IMR-90 (cell line): ENCODE measurements at regions not wholly inside any gene's neighbourhood (a gene's known extent, or its start where the extent isn't known, plus 50 kb on each side); places are given as distances from the start of the nearest gene placed in this dataset.

Source experiments
- ATAC-seq: fragments of 200-7000 bp; cut with Tn5 transposase; 2 replicates; pipeline ENCODE4 v1.9.1; 2020; ENCODE audit warnings: low read depth, mild to moderate bottlenecking, moderate library complexity
- BruUV-seq: library from RNA; stranded (reverse); fragments of 400-500 nt; replicated peaks from 2 replicates; lab custom pipeline; 2021; lab: Mats Ljungman, UMichigan
- CTCF ChIA-PET: fragments of 300-600 bp; formaldehyde crosslinking; extraction: SDS; loops from one replicate; lab custom pipeline; 2021; ENCODE audit warnings: antibody characterized with exemption; lab: Yijun Ruan, JAX
- POLR2A ChIA-PET: fragments of 300-600 bp; sonication (Branson Sonifier 250); formaldehyde crosslinking; loops from one replicate; lab custom pipeline; 2022; ENCODE audit warnings: antibody characterized with exemption; ENCODE audit not compliant: unreplicated experiment; lab: Charles Lee
- DNase-seq: peaks from one replicate; pipeline ENCODE4 v3.0.0; 2013
- H2AFZ ChIP-seq: replicated peaks from 2 replicates; pipeline ENCODE3; 2013; ENCODE audit warnings: low read length, mild to moderate bottlenecking; ENCODE audit not compliant: poor library complexity
- H2AK5ac ChIP-seq: 2 replicates; pipeline ENCODE4 v1.6.1; 2013; ENCODE audit warnings: low read depth, low read length, inconsistent platforms
- H2AK9ac ChIP-seq: replicated peaks from 2 replicates; pipeline ENCODE3; 2013; ENCODE audit warnings: mild to moderate bottlenecking, low read depth, low read length, moderate library complexity; ENCODE audit not compliant: poor library complexity
- H2BK120ac ChIP-seq: 2 replicates; pipeline ENCODE4 v1.6.1; 2013; ENCODE audit warnings: low read depth, low read length, inconsistent platforms
- H2BK15ac ChIP-seq: 3 replicates; pipeline ENCODE4 v1.6.1; 2013; ENCODE audit warnings: low read depth, low read length, inconsistent platforms
- H2BK20ac ChIP-seq: 2 replicates; pipeline ENCODE4 v1.6.1; 2013; ENCODE audit warnings: low read depth, mild to moderate bottlenecking, inconsistent platforms, low read length, moderate library complexity
- H2BK5ac ChIP-seq: 2 replicates; pipeline ENCODE4 v1.6.1; 2013; ENCODE audit warnings: mild to moderate bottlenecking, low read depth, low read length, inconsistent platforms; ENCODE audit not compliant: poor library complexity, severe bottlenecking
- H3K14ac ChIP-seq: replicated peaks from 2 replicates; pipeline ENCODE4 v1.6.1; 2013; ENCODE audit warnings: low read depth, low read length, inconsistent platforms
- H3K18ac ChIP-seq: 2 replicates; pipeline ENCODE4 v1.6.1; 2013; ENCODE audit warnings: low read depth, low read length, control low read depth
- H3K23ac ChIP-seq: 2 replicates; pipeline ENCODE4 v1.6.1; 2013; ENCODE audit warnings: low read depth, low read length, inconsistent platforms
- H3K27ac ChIP-seq: 2 replicates; pipeline ENCODE4 v1.5.1; 2013; ENCODE audit warnings: mild to moderate bottlenecking, control low read depth, low read length; ENCODE audit not compliant: insufficient read depth
- H3K27me3 ChIP-seq: 2 replicates; pipeline ENCODE4 v1.6.1; 2013; ENCODE audit warnings: low read length; ENCODE audit not compliant: control insufficient read depth, insufficient read depth
- H3K36me3 ChIP-seq: 2 replicates; pipeline ENCODE4 v1.6.1; 2013; ENCODE audit warnings: low read length, mixed read lengths; ENCODE audit not compliant: control insufficient read depth, insufficient read depth
- H3K4ac ChIP-seq: 2 replicates; pipeline ENCODE4 v1.6.1; 2013; ENCODE audit warnings: low read depth, low read length, inconsistent platforms
- H3K4me1 ChIP-seq: 2 replicates; pipeline ENCODE4 v1.6.1; 2013; ENCODE audit warnings: low read length, mixed read lengths; ENCODE audit not compliant: control insufficient read depth, insufficient read depth
- H3K4me2 ChIP-seq: 2 replicates; pipeline ENCODE4 v1.6.1; 2013; ENCODE audit warnings: low read depth, mild to moderate bottlenecking, control low read depth, low read length, moderate library complexity
- H3K4me3 ChIP-seq: 2 replicates; pipeline ENCODE4 v1.5.1; 2013; ENCODE audit warnings: low read depth, mild to moderate bottlenecking, control low read depth, low read length, moderate library complexity; ENCODE audit not compliant: insufficient read depth
- H3K56ac ChIP-seq: 2 replicates; pipeline ENCODE4 v1.6.1; 2013; ENCODE audit warnings: low read length, inconsistent platforms; ENCODE audit not compliant: insufficient read depth; ENCODE audit errors: extremely low read depth
- H3K79me1 ChIP-seq, 2 experiments: 2 replicates each; pipeline ENCODE4 v1.6.1; 2013; ENCODE audit warnings: low read length in 2 of 2, inconsistent platforms in 1 of 2, low read depth in 1 of 2
- H3K9ac ChIP-seq: 2 replicates; pipeline ENCODE4 v1.6.1; 2013; ENCODE audit warnings: low read depth, low read length, control low read depth
- H3K9me1 ChIP-seq: 2 replicates; pipeline ENCODE4 v1.6.1; 2013; ENCODE audit warnings: low read length, inconsistent platforms; ENCODE audit not compliant: insufficient read depth
- H3K9me3 ChIP-seq: 2 replicates; pipeline ENCODE4 v1.6.1; 2013; ENCODE audit warnings: low read length; ENCODE audit not compliant: control insufficient read depth, insufficient read depth
- H4K20me1 ChIP-seq: 2 replicates; pipeline ENCODE4 v1.6.1; 2013; ENCODE audit warnings: low read length, inconsistent platforms; ENCODE audit not compliant: insufficient read depth
- H4K5ac ChIP-seq: 2 replicates; pipeline ENCODE4 v1.6.1; 2013; ENCODE audit warnings: mild to moderate bottlenecking, low read depth, low read length, control low read depth
- H4K8ac ChIP-seq, 2 experiments: 2 replicates each; pipeline ENCODE4 v1.6.1; 2013; ENCODE audit warnings: low read depth in 2 of 2, low read length in 2 of 2, control low read depth in 1 of 2, inconsistent platforms in 1 of 2
- H4K91ac ChIP-seq: 2 replicates; pipeline ENCODE4 v1.6.1; 2013; ENCODE audit warnings: low read depth, low read length, inconsistent platforms; ENCODE audit not compliant: insufficient read depth
- BHLHE40 ChIP-seq: fragments of 150-350 bp; IDR thresholded peaks from 2 replicates; pipeline ENCODE4 v1.6.1; 2016; ENCODE audit warnings: mild to moderate bottlenecking, low read depth, low read length
- CEBPB ChIP-seq: IDR thresholded peaks from 2 replicates; pipeline ENCODE4 v1.6.1; 2012; ENCODE audit warnings: low read depth, low read length, improper control_type of control experiment
- CHD1 ChIP-seq: IDR thresholded peaks from 2 replicates; pipeline ENCODE4 v1.6.1; 2012; ENCODE audit warnings: low read depth, low read length, improper control_type of control experiment
- CTCF ChIP-seq: conservative IDR thresholded peaks from 2 replicates; pipeline ENCODE4 v1.5.1; 2012; ENCODE audit warnings: mild to moderate bottlenecking, low read depth, low read length, improper control_type of control experiment
- ELK1 ChIP-seq: fragments of 150-350 bp; IDR thresholded peaks from 2 replicates; pipeline ENCODE4 v1.6.1; 2016; ENCODE audit warnings: low read depth, mild to moderate bottlenecking, low read length, moderate library complexity, borderline replicate concordance
- FOS ChIP-seq: fragments of 150-350 bp; IDR thresholded peaks from 2 replicates; pipeline ENCODE4 v1.6.1; 2016; ENCODE audit warnings: low read depth, low read length
- MAFK ChIP-seq: IDR thresholded peaks from 2 replicates; pipeline ENCODE4 v1.6.1; 2012; ENCODE audit warnings: low read depth, low read length, improper control_type of control experiment
- MAZ ChIP-seq: IDR thresholded peaks from 2 replicates; pipeline ENCODE4 v1.6.1; 2012; ENCODE audit warnings: low read depth, mild to moderate bottlenecking, low read length, improper control_type of control experiment, moderate library complexity, borderline replicate concordance
- MXI1 ChIP-seq: IDR thresholded peaks from 2 replicates; pipeline ENCODE4 v1.6.1; 2012; ENCODE audit warnings: low read depth, mild to moderate bottlenecking, low read length, moderate library complexity, borderline replicate concordance
- NFE2L2 ChIP-seq: fragments of 150-350 bp; IDR thresholded peaks from 2 replicates; pipeline ENCODE4 v1.6.1; 2016; ENCODE audit warnings: low read depth, mild to moderate bottlenecking, low read length
- POLR2A ChIP-seq: IDR thresholded peaks from 2 replicates; pipeline ENCODE4 v1.6.1; 2012; ENCODE audit warnings: mild to moderate bottlenecking, low read depth, low read length
- RAD21 ChIP-seq: IDR thresholded peaks from 2 replicates; pipeline ENCODE4 v1.6.1; 2012; ENCODE audit warnings: low read length, improper control_type of control experiment
- RCOR1 ChIP-seq: IDR thresholded peaks from 2 replicates; pipeline ENCODE4 v1.6.1; 2012; ENCODE audit warnings: mild to moderate bottlenecking, low read length, improper control_type of control experiment; ENCODE audit not compliant: insufficient replicate concordance
- RFX5 ChIP-seq: IDR thresholded peaks from 2 replicates; pipeline ENCODE4 v1.8.0; 2012; ENCODE audit warnings: low read depth, mild to moderate bottlenecking, low read length, moderate library complexity
- SMC3 ChIP-seq: fragments of 150-350 bp; IDR thresholded peaks from 2 replicates; pipeline ENCODE4 v1.6.1; 2016; ENCODE audit warnings: low read depth, mild to moderate bottlenecking, antibody characterized with exemption, low read length, moderate library complexity
- USF2 ChIP-seq: fragments of 150-350 bp; IDR thresholded peaks from 2 replicates; pipeline ENCODE4 v1.6.1; 2017; ENCODE audit warnings: mild to moderate bottlenecking, antibody characterized with exemption, low read length, low read depth
- WGBS, 2 experiments: methylation state at CpG; one replicate each; pipeline versions ENCODE4 v1.1.5 to v1.1.7; 2013; ENCODE audit warnings: missing lambda C conversion rate in 2 of 2; ENCODE audit not compliant: insufficient read length in 1 of 2; ENCODE audit errors: extremely low coverage in 2 of 2; 5-methylcytosine and 5-hydroxymethylcytosine counted together
- dilution Hi-C: fragments of 300-500 bp; cut with HindIII; formaldehyde crosslinking; loops from one replicate; pipeline ENCODE4 v1.14.3; 2018; ENCODE audit warnings: low sequenced_read_pairs; ENCODE audit not compliant: unreplicated experiment
- in situ Hi-C: fragments of 300-500 bp; cut with MboI; formaldehyde crosslinking; loops from 3 replicates; pipeline ENCODE4 v1.14.3; 2019; ENCODE audit warnings: low sequenced_read_pairs, inconsistent platforms, mixed read lengths
- intact Hi-C: fragments of 100-400 bp; cut with micrococcal nuclease; formaldehyde crosslinking; loops from 2 replicates; pipeline ENCODE4 v1.10.0; 2022

GRCh38 chr6:102309700-102310099, 916.2 kb downstream of the GRIK2 start:
- Histone ChIP-seq H3K9me1 (no peaks in the 10 kb centered on the region), H3K4me1 (no peaks in the 10 kb centered on the region), H3K79me1 (no peaks in the 10 kb centered on the region), H3K27me3 (no peaks in the 10 kb centered on the region), H3K36me3 (no peaks in the 10 kb centered on the region), H3K9me3 (peaks cover 2% of the 10 kb centered on the region), H2AK5ac (no peak overlapping the region), H4K5ac (no peak overlapping the region), H4K8ac (no peak overlapping the region), H2BK15ac (no peak overlapping the region), H3K4me3 (no peak overlapping the region), H2AK9ac (no peak overlapping the region), H3K18ac (no peak overlapping the region), H2BK20ac (no peak overlapping the region), H4K20me1 (no peaks in the 10 kb centered on the region), H3K23ac (no peak overlapping the region), H3K4ac (no peak overlapping the region), H3K56ac (no peak overlapping the region), H4K91ac (no peak overlapping the region), H3K27ac (no peak overlapping the region), H2BK5ac (no peak overlapping the region), H2BK120ac (no peak overlapping the region), H2AFZ (no peak overlapping the region), H3K4me2 (no peak overlapping the region), H3K14ac (no peak overlapping the region), H3K9ac (no peak overlapping the region)
- in situ Hi-C loops (no loop called here), dilution Hi-C loops (no loop called here), intact Hi-C loops (no loop called here)
- WGBS, 2 experiments: 88% methylated on average over 1 of the region's 1 CpG; no CpG with 5 or more reads in 1 of the 2 experiments
- DNase-seq (no peak), ATAC-seq (no peak)
- no TSS peak for BruUV-seq
- ChIA-PET CTCF (no interaction called here), POLR2A (no interaction called here)
- TF ChIP-seq CHD1 (no peak), ELK1 (no peak), USF2 (no peak), RAD21 (no peak), BHLHE40 (no peak), CTCF (no peak), MXI1 (no peak), POLR2A (no peak), SMC3 (no peak), RFX5 (no peak), RCOR1 (no peak), MAZ (no peak), NFE2L2 (no peak), MAFK (no peak), CEBPB (no peak), FOS (no peak)
